PC-9 (cell line): ENCODE measurements at regions not wholly inside any gene's neighbourhood (a gene's known extent, or its start where the extent isn't known, plus 50 kb on each side); places are given as distances from the start of the nearest gene placed in this dataset.

ENCODE experiments used
- EZH2 ChIP-seq: fragments of 200-600 bp; sonication (generic); IDR thresholded peaks from 2 replicates; pipeline ENCODE4 v1.8.0; 2017; ENCODE audit warnings: antibody characterized with exemption, low read depth
- TF ChIP-seq, protein P1 (sequence below): fragments of 200-600 bp; sonication (generic); conservative IDR thresholded peaks from 2 replicates; pipeline ENCODE4 v1.6.1; 2017; ENCODE audit warnings: mixed run types, antibody characterized with exemption, mild to moderate bottlenecking, moderate library complexity

DNA sequence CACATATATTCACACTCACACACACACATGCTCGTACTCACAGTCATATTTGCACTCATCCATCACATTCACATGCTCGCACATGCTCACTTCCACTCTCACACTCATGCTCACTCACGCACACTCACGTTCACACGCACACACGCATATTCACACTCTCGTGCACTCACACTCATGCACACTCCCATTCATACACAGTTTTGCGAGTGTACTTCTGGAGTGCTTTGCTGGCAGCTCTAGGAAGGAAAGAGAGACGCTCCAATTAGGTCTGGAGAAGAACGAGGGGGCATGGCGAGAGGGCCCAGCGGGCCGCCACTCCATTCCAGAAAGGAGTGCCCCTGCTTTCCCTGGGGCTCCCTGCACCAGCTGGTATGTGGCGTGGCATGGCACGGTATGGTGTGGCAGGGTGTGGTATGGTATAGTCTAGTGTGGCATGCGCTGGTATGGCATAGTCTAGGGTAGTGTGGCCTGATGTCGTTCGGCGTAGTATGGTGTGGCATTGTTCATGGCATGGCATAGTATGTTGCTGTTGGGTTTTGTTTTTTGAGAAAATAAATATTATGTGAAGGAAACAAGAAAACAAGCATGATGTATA is 216.8 kb upstream of the CDYL start:
- TF ChIP-seq, protein P1, sequence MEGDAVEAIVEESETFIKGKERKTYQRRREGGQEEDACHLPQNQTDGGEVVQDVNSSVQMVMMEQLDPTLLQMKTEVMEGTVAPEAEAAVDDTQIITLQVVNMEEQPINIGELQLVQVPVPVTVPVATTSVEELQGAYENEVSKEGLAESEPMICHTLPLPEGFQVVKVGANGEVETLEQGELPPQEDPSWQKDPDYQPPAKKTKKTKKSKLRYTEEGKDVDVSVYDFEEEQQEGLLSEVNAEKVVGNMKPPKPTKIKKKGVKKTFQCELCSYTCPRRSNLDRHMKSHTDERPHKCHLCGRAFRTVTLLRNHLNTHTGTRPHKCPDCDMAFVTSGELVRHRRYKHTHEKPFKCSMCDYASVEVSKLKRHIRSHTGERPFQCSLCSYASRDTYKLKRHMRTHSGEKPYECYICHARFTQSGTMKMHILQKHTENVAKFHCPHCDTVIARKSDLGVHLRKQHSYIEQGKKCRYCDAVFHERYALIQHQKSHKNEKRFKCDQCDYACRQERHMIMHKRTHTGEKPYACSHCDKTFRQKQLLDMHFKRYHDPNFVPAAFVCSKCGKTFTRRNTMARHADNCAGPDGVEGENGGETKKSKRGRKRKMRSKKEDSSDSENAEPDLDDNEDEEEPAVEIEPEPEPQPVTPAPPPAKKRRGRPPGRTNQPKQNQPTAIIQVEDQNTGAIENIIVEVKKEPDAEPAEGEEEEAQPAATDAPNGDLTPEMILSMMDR: no peak
- TF ChIP-seq EZH2: no peak
